Keratinocyte (primary cell): ENCODE measurements at regions not wholly inside any gene's neighbourhood (a gene's known extent, or its start where the extent isn't known, plus 50 kb on each side); places are given as distances from the start of the nearest gene placed in this dataset.
"Not testable (repeated sequence)": the region's sequence is repeated elsewhere in the genome, so short reads cannot be mapped to it uniquely, and the experiment has no call there.

Experiments used
- DNase-seq: peaks from one replicate; pipeline ENCODE4 v3.0.0-alpha.2; 2011; ENCODE audit warnings: low read depth, missing footprints, low spot score
- FAIRE-seq: peaks from 2 replicates; lab custom pipeline; 2011; peaks lifted over from hg19 to GRCh38; lab: Jason Lieb, UNC
- H2AFZ ChIP-seq: 2 replicates; pipeline ENCODE4 v1.6.0; 2012; ENCODE audit warnings: low read length, control low read depth, inconsistent platforms; ENCODE audit not compliant: control insufficient read depth
- H3K27ac ChIP-seq: 2 replicates; pipeline ENCODE4 v1.5.1; 2011; ENCODE audit warnings: low read length; ENCODE audit not compliant: control insufficient read depth, insufficient read depth
- H3K27me3 ChIP-seq: 3 replicates; pipeline ENCODE4 v1.6.0; 2011; ENCODE audit warnings: low read length; ENCODE audit not compliant: control insufficient read depth, insufficient read depth; ENCODE audit errors: extremely low read depth
- H3K36me3 ChIP-seq, 2 experiments: 2 replicates in 1 of 2; 3 replicates in 1 of 2; pipeline ENCODE4 v1.5.1; 2011; ENCODE audit warnings: low read length in 2 of 2, mild to moderate bottlenecking in 1 of 2; ENCODE audit not compliant: control insufficient read depth in 2 of 2, insufficient read depth in 2 of 2; ENCODE audit errors: extremely low read depth in 1 of 2
- H3K4me1 ChIP-seq: 3 replicates; pipeline ENCODE4 v1.5.1; 2011; ENCODE audit warnings: low read length; ENCODE audit not compliant: control insufficient read depth, insufficient read depth; ENCODE audit errors: extremely low read depth
- H3K4me2 ChIP-seq: 3 replicates; pipeline ENCODE4 v1.6.0; 2011; ENCODE audit warnings: low read depth, low read length; ENCODE audit not compliant: control insufficient read depth, insufficient read depth; ENCODE audit errors: extremely low read depth
- H3K4me3 ChIP-seq, 3 experiments: fragments of 200-600 bp in 1 of 3; sonication (generic) in 1 of 3; 2 replicates in 2 of 3; 3 replicates in 1 of 3; pipeline ENCODE4 v1.5.1; 2011 to 2016; ENCODE audit warnings: low read length in 3 of 3, mild to moderate bottlenecking in 3 of 3, control low read depth in 2 of 3, inconsistent platforms in 1 of 3, low read depth in 1 of 3, mixed read lengths in 1 of 3, mixed run types in 1 of 3, moderate library complexity in 1 of 3; ENCODE audit not compliant: control insufficient read depth in 2 of 3, insufficient read depth in 2 of 3; ENCODE audit errors: extremely low read depth in 1 of 3
- H3K79me2 ChIP-seq: 2 replicates; pipeline ENCODE4 v1.6.0; 2012; ENCODE audit warnings: low read length; ENCODE audit not compliant: control insufficient read depth, insufficient read depth
- H3K9ac ChIP-seq: 3 replicates; pipeline ENCODE4 v1.6.0; 2011; ENCODE audit warnings: low read length; ENCODE audit not compliant: control insufficient read depth, insufficient read depth; ENCODE audit errors: extremely low read depth
- H3K9me1 ChIP-seq: 3 replicates; pipeline ENCODE4 v1.6.0; 2011; ENCODE audit warnings: low read length; ENCODE audit not compliant: control insufficient read depth, insufficient read depth; ENCODE audit errors: extremely low read depth
- H3K9me3 ChIP-seq: 2 replicates; pipeline ENCODE4 v1.5.1; 2012; ENCODE audit warnings: low read depth, low read length; ENCODE audit not compliant: control insufficient read depth
- H4K20me1 ChIP-seq: 3 replicates; pipeline ENCODE4 v1.6.0; 2011; ENCODE audit warnings: low read length; ENCODE audit not compliant: control insufficient read depth, insufficient read depth; ENCODE audit errors: extremely low read depth
- EZH2 ChIP-seq: IDR thresholded peaks from one replicate; pipeline ENCODE4 v1.6.1; 2012; ENCODE audit warnings: inconsistent platforms, mild to moderate bottlenecking, low read length, moderate library complexity
- dilution Hi-C: fragments of 300-500 bp; cut with MboI; formaldehyde crosslinking; loops from one replicate; pipeline ENCODE4 v1.7.0; 2020; ENCODE audit warnings: low sequenced_read_pairs; ENCODE audit not compliant: extremely low pct_ligation_motif_present
- TF ChIP-seq, protein P1 (sequence below), 3 experiments: IDR thresholded peaks in 1 of 3; conservative IDR thresholded peaks in 1 of 3; optimal IDR thresholded peaks in 1 of 3; 2 replicates in 2 of 3; 3 replicates in 1 of 3; pipeline versions ENCODE3 to v1.5.1; 2011; ENCODE audit warnings: low read length in 3 of 3, mild to moderate bottlenecking in 3 of 3, moderate library complexity in 2 of 3, control low read depth in 1 of 3, inconsistent platforms in 1 of 3; ENCODE audit not compliant: insufficient read depth in 2 of 3; ENCODE audit errors: extremely low read depth in 1 of 3

DNA sequence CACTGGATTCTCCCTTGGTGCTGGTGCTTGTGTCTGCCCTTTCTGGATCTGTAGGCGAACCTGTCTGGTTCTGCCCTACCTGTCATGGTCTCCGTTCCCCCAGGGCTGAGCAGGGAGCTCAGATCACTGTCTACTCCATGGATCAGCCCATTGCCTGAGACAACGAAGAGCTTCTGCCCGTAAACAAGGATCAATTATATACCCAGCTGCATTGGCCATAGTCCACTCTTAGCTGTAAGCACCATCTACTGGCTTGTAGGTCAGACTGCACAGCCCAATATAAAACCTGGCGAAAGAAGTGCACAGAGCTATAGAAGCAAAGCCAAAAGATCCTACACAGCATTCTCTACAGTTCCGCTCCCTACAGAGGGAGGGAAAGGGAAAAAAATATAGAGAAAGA is 181.5 kb upstream of the RPS23 start:
- H3K4me3 ChIP-seq, result no peak overlapping the region
- TF ChIP-seq, protein P1, sequence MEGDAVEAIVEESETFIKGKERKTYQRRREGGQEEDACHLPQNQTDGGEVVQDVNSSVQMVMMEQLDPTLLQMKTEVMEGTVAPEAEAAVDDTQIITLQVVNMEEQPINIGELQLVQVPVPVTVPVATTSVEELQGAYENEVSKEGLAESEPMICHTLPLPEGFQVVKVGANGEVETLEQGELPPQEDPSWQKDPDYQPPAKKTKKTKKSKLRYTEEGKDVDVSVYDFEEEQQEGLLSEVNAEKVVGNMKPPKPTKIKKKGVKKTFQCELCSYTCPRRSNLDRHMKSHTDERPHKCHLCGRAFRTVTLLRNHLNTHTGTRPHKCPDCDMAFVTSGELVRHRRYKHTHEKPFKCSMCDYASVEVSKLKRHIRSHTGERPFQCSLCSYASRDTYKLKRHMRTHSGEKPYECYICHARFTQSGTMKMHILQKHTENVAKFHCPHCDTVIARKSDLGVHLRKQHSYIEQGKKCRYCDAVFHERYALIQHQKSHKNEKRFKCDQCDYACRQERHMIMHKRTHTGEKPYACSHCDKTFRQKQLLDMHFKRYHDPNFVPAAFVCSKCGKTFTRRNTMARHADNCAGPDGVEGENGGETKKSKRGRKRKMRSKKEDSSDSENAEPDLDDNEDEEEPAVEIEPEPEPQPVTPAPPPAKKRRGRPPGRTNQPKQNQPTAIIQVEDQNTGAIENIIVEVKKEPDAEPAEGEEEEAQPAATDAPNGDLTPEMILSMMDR (optimal IDR thresholded peaks at IDR 0.05 in 1 of 3, IDR thresholded peaks at IDR 0.05 in 1 of 3, conservative IDR thresholded peaks at IDR 0.05 in 1 of 3; ENCODE audit: extremely low read depth in 1 of 3, insufficient read depth in 2 of 3, low read length in 3 of 3), result no peak
- no peak for TF ChIP-seq EZH2
- H3K36me3 ChIP-seq, result no peaks in the 10 kb centered on the region
- no peaks in the 10 kb centered on the region for H3K4me1 ChIP-seq
- FAIRE-seq, result no peak
- H3K4me2 ChIP-seq, result no peak overlapping the region
- dilution Hi-C loops, result no loop called here
- no peak overlapping the region for H3K27ac ChIP-seq
- no peak overlapping the region for H2AFZ ChIP-seq
- no peaks in the 10 kb centered on the region for H3K9me1 ChIP-seq
- H4K20me1 ChIP-seq, result no peaks in the 10 kb centered on the region
- H3K27me3 ChIP-seq, result no peaks in the 10 kb centered on the region
- H3K9ac ChIP-seq, result no peak overlapping the region
- no peaks in the 10 kb centered on the region for H3K79me2 ChIP-seq
- no peak for DNase-seq
- H3K9me3 ChIP-seq, result peaks cover 5% of the 10 kb centered on the region

DNA sequence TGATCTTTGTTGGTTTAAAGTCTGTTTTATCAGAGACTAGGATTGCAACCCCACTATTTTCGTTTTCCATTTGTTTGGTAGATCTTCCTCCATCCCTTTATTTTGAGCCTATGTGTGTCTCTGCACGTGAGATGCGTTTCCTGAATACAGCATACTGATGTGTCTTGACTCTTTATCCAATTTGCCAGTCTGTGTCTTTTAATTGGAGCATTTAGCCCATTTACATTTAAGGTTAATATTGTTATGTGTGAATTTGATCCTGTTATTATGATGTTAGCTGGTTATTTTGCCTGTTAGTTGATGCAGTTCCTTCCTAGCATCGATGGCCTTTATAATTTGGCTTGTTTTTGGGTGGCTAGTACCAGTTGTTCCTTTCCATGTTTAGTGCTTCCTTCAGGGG is 177.2 kb upstream of the RPS23 start:
- H3K9me1 ChIP-seq, H3K36me3 ChIP-seq, H3K4me2 ChIP-seq, H3K27me3 ChIP-seq, DNase-seq, H3K4me1 ChIP-seq, H3K9me3 ChIP-seq, H3K4me3 ChIP-seq, H4K20me1 ChIP-seq, FAIRE-seq, dilution Hi-C loops, H3K79me2 ChIP-seq, H3K27ac ChIP-seq, H2AFZ ChIP-seq, H3K9ac ChIP-seq: not testable (repeated sequence)

DNA sequence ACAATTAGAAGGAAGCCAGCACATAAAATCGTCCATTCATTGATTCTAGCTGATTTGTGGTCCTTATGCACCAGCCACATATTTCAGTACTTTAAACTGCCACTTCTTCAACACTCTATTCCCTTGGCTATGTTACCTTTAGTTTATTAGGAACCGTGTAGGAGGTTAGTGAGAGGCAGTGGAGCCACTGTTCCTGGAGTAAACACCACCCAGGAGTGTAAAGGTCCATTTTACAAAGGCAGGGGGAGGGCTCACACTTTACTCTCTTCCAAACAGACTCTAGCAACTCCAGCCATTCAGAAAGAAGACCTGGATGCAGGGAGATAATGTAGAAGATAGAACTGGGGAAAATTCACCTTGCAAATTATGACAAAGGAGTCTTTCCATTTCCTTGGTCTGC is 170.2 kb upstream of the RPS23 start:
- H3K27me3 ChIP-seq, result no peaks in the 10 kb centered on the region
- dilution Hi-C loops, result no loop called here
- H4K20me1 ChIP-seq, result no peaks in the 10 kb centered on the region
- no peak for DNase-seq
- H3K79me2 ChIP-seq, result no peaks in the 10 kb centered on the region
- no peaks in the 10 kb centered on the region for H3K9me3 ChIP-seq
- no peak overlapping the region for H3K4me3 ChIP-seq
- no peak overlapping the region for H3K27ac ChIP-seq
- H3K9ac ChIP-seq, result no peak overlapping the region
- H3K9me1 ChIP-seq, result no peaks in the 10 kb centered on the region
- H2AFZ ChIP-seq, result no peak overlapping the region
- H3K4me1 ChIP-seq, result no peaks in the 10 kb centered on the region
- TF ChIP-seq, protein P1 (optimal IDR thresholded peaks at IDR 0.05 in 1 of 3, IDR thresholded peaks at IDR 0.05 in 1 of 3, conservative IDR thresholded peaks at IDR 0.05 in 1 of 3; ENCODE audit: extremely low read depth in 1 of 3, insufficient read depth in 2 of 3, low read length in 3 of 3), result no peak
- no peak for TF ChIP-seq EZH2
- H3K36me3 ChIP-seq, result no peaks in the 10 kb centered on the region
- FAIRE-seq, result no peak
- no peak overlapping the region for H3K4me2 ChIP-seq
